ENCODE measurements at regions not wholly inside any gene's neighbourhood (a gene's known extent, or its start where the extent isn't known, plus 50 kb on each side); places are given as distances from the start of the nearest gene placed in this dataset.

GRCh38 chr4:128553686-128554515 is 255.6 kb upstream of the JADE1 start:
- Histone ChIP-seq H3K27ac (ENCODE audit: insufficient read depth, low read length, poor library complexity, severe bottlenecking) (no peak overlapping the region), H3K36me3 (ENCODE audit: control insufficient read depth, insufficient read depth, low read length) (no peaks in the 10 kb centered on the region), H3K9me3 (ENCODE audit: control insufficient read depth in 2 of 2, low read length in 2 of 2) (no peaks in the 10 kb centered on the region), H3K27me3 (ENCODE audit: control insufficient read depth, insufficient read depth, low read length) (peaks cover 7% of the 10 kb centered on the region), H3K4me3 (ENCODE audit: low read depth, low read length) (peak overlapping the region; percentile 79), H3K4me1 (ENCODE audit: control insufficient read depth, insufficient read depth, low read length, poor library complexity, severe bottlenecking) (peaks cover 12% of the 10 kb centered on the region)
- peak overlapping the region; percentile 82 to 95 (median 92) for H3K4me3 Mint-ChIP-seq
- H3K27ac Mint-ChIP-seq: peak overlapping the region in 2 of 3 donors; percentile 91 to 96
- H3K4me1 Mint-ChIP-seq: peaks cover 5 to 19% (median 14%) of the 10 kb centered on the region in 4 donors
- ATAC-seq (ENCODE audit: low read depth in 2 of 2) (no peak), DNase-seq (no peak)
- H3K9me3 Mint-ChIP-seq: no peaks in the 10 kb centered on the region
- no peaks in the 10 kb centered on the region for H3K36me3 Mint-ChIP-seq
- H3K27me3 Mint-ChIP-seq: peaks cover 46% of the 10 kb centered on the region

GRCh38 chr4:128552586-128552907 is 257.0 kb upstream of the JADE1 start:
- no peak overlapping the region for H3K27ac ChIP-seq (ENCODE audit: insufficient read depth, low read length, poor library complexity, severe bottlenecking)
- H3K27me3 Mint-ChIP-seq: peaks cover 46% of the 10 kb centered on the region
- H3K4me1 Mint-ChIP-seq: peaks cover 5 to 19% (median 14%) of the 10 kb centered on the region in 4 donors
- H3K4me3 ChIP-seq (ENCODE audit: low read depth, low read length): peak overlapping the region; percentile 79
- DNase-seq (no peak), ATAC-seq (ENCODE audit: low read depth in 2 of 2) (no peak)
- H3K9me3 ChIP-seq (ENCODE audit: control insufficient read depth in 2 of 2, low read length in 2 of 2): no peaks in the 10 kb centered on the region
- H3K27ac Mint-ChIP-seq: peak overlapping the region in 2 of 3 donors; percentile 91 to 96
- H3K36me3 Mint-ChIP-seq: no peaks in the 10 kb centered on the region
- H3K27me3 ChIP-seq (ENCODE audit: control insufficient read depth, insufficient read depth, low read length): peaks cover 7% of the 10 kb centered on the region
- H3K4me3 Mint-ChIP-seq: peak overlapping the region in 3 of 4 donors; percentile 90 to 95 (median 95)
- H3K36me3 ChIP-seq (ENCODE audit: control insufficient read depth, insufficient read depth, low read length): no peaks in the 10 kb centered on the region
- peaks cover 12% of the 10 kb centered on the region for H3K4me1 ChIP-seq (ENCODE audit: control insufficient read depth, insufficient read depth, low read length, poor library complexity, severe bottlenecking)
- H3K9me3 Mint-ChIP-seq: no peaks in the 10 kb centered on the region

DNA sequence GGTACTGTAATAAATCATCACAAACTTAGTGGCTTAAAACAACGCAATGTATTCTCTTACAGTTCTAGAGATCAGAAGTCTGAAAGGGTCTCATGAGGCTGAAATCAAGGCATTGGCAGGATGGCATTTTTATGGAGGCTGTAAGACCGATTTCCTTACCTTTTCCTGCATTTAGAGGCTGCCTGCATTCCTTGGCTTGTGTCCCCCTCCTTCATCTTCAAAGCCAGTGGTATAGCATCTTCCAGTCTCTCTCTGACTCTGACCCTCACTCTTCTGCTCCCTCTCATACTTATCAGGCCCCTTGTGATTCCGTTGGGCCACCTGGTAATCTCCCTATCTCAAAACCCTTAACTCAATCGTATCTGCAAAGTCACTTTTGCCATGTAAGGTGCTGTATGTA is 258.2 kb upstream of the JADE1 start:
- Mint-ChIP-seq H3K9me3 (no peaks in the 10 kb centered on the region), H3K4me3 (peak overlapping the region in 1 of 4 donors; percentile 2), H3K27ac (peak overlapping the region in 1 of 3 donors; percentile 90), H3K36me3 (no peaks in the 10 kb centered on the region), H3K27me3 (peaks cover 45% of the 10 kb centered on the region), H3K4me1 (peaks cover 5 to 19% (median 14%) of the 10 kb centered on the region in 4 donors)
- Histone ChIP-seq H3K27ac (ENCODE audit: insufficient read depth, low read length, poor library complexity, severe bottlenecking) (no peak overlapping the region), H3K27me3 (ENCODE audit: control insufficient read depth, insufficient read depth, low read length) (peaks cover 9% of the 10 kb centered on the region), H3K9me3 (ENCODE audit: control insufficient read depth in 2 of 2, low read length in 2 of 2) (no peaks in the 10 kb centered on the region), H3K4me3 (ENCODE audit: low read depth, low read length) (no peak overlapping the region), H3K4me1 (ENCODE audit: control insufficient read depth, insufficient read depth, low read length, poor library complexity, severe bottlenecking) (peaks cover 12% of the 10 kb centered on the region), H3K36me3 (ENCODE audit: control insufficient read depth, insufficient read depth, low read length) (no peaks in the 10 kb centered on the region)
- DNase-seq (no peak), ATAC-seq (ENCODE audit: low read depth in 2 of 2) (no peak)

GRCh38 chr4:128550060-128550459 is 259.4 kb upstream of the JADE1 start:
- Mint-ChIP-seq H3K36me3 (no peaks in the 10 kb centered on the region), H3K27ac (peak overlapping the region in 1 of 3 donors; percentile 15), H3K27me3 (peaks cover 37% of the 10 kb centered on the region), H3K4me3 (peak overlapping the region in 1 of 4 donors; percentile 75), H3K9me3 (no peaks in the 10 kb centered on the region), H3K4me1 (peaks cover 5 to 19% (median 14%) of the 10 kb centered on the region in 4 donors)
- DNase-seq (no peak), ATAC-seq (ENCODE audit: low read depth in 2 of 2) (no peak)
- no peak overlapping the region for H3K27ac ChIP-seq (ENCODE audit: insufficient read depth, low read length, poor library complexity, severe bottlenecking)
- H3K9me3 ChIP-seq (ENCODE audit: control insufficient read depth in 2 of 2, low read length in 2 of 2): no peaks in the 10 kb centered on the region
- peaks cover 12% of the 10 kb centered on the region for H3K4me1 ChIP-seq (ENCODE audit: control insufficient read depth, insufficient read depth, low read length, poor library complexity, severe bottlenecking)
- no peaks in the 10 kb centered on the region for H3K36me3 ChIP-seq (ENCODE audit: control insufficient read depth, insufficient read depth, low read length)
- peaks cover 9% of the 10 kb centered on the region for H3K27me3 ChIP-seq (ENCODE audit: control insufficient read depth, insufficient read depth, low read length)
- no peak overlapping the region for H3K4me3 ChIP-seq (ENCODE audit: low read depth, low read length)

- H3K36me3 ChIP-seq (ENCODE audit: control insufficient read depth, insufficient read depth, low read length): no peaks in the 10 kb centered on the region
- Mint-ChIP-seq H3K4me3 (no peak overlapping the region), H3K4me1 (peaks cover 5 to 19% (median 14%) of the 10 kb centered on the region in 4 donors), H3K36me3 (no peaks in the 10 kb centered on the region), H3K27ac (no peak overlapping the region), H3K27me3 (peaks cover 40% of the 10 kb centered on the region), H3K9me3 (no peaks in the 10 kb centered on the region)
- no peaks in the 10 kb centered on the region for H3K9me3 ChIP-seq (ENCODE audit: control insufficient read depth in 2 of 2, low read length in 2 of 2)
- H3K4me1 ChIP-seq (ENCODE audit: control insufficient read depth, insufficient read depth, low read length, poor library complexity, severe bottlenecking): peaks cover 12% of the 10 kb centered on the region
- peaks cover 9% of the 10 kb centered on the region for H3K27me3 ChIP-seq (ENCODE audit: control insufficient read depth, insufficient read depth, low read length)
- H3K4me3 ChIP-seq (ENCODE audit: low read depth, low read length): no peak overlapping the region
- no peak for DNase-seq
- H3K27ac ChIP-seq (ENCODE audit: insufficient read depth, low read length, poor library complexity, severe bottlenecking): no peak overlapping the region
- no peak for ATAC-seq (ENCODE audit: low read depth in 2 of 2)
Observed at GRCh38 chr4:128549636-128550035, 259.9 kb upstream of the JADE1 start.

GRCh38 chr4:128548381-128548780 is 260.8 kb upstream of the PGRMC2 start:
- no peak for ATAC-seq (ENCODE audit: low read depth in 2 of 2)
- Histone ChIP-seq H3K36me3 (ENCODE audit: control insufficient read depth, insufficient read depth, low read length) (no peaks in the 10 kb centered on the region), H3K27me3 (ENCODE audit: control insufficient read depth, insufficient read depth, low read length) (peaks cover 9% of the 10 kb centered on the region), H3K4me1 (ENCODE audit: control insufficient read depth, insufficient read depth, low read length, poor library complexity, severe bottlenecking) (peaks cover 6% of the 10 kb centered on the region), H3K9me3 (ENCODE audit: control insufficient read depth in 2 of 2, low read length in 2 of 2) (no peaks in the 10 kb centered on the region), H3K4me3 (ENCODE audit: low read depth, low read length) (no peak overlapping the region), H3K27ac (ENCODE audit: insufficient read depth, low read length, poor library complexity, severe bottlenecking) (no peak overlapping the region)
- H3K4me3 Mint-ChIP-seq: no peak overlapping the region
- H3K36me3 Mint-ChIP-seq: no peaks in the 10 kb centered on the region
- peaks cover 34% of the 10 kb centered on the region for H3K27me3 Mint-ChIP-seq
- no peaks in the 10 kb centered on the region for H3K9me3 Mint-ChIP-seq
- H3K4me1 Mint-ChIP-seq: peaks cover 0 to 10% (median 8%) of the 10 kb centered on the region in 4 donors
- no peak for DNase-seq
- H3K27ac Mint-ChIP-seq: no peak overlapping the region

DNA sequence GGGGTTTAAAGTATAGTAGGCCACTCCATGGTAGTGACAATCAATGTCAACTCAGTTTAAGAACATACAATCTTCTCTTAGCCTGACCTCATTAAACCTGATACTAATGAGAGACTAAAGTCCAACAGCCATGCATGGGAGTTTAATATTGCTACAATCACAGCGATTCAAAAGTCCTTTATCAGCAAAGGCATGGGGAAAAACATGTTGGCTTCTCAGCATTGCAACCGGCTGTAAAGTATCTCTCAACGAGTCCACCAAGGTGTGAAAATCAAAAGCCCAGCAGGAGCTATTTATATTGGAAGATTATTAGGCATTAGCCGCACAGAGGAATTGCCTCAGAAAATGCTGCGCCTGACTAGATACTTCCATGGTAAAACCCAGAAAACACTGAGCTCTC is 256.7 kb upstream of the PGRMC2 start:
- Histone ChIP-seq H3K4me1 (ENCODE audit: control insufficient read depth, insufficient read depth, low read length, poor library complexity, severe bottlenecking) (no peaks in the 10 kb centered on the region), H3K36me3 (ENCODE audit: control insufficient read depth, insufficient read depth, low read length) (no peaks in the 10 kb centered on the region), H3K4me3 (ENCODE audit: low read depth, low read length) (no peak overlapping the region), H3K9me3 (ENCODE audit: control insufficient read depth in 2 of 2, low read length in 2 of 2) (no peaks in the 10 kb centered on the region), H3K27me3 (ENCODE audit: control insufficient read depth, insufficient read depth, low read length) (peaks cover 3% of the 10 kb centered on the region), H3K27ac (ENCODE audit: insufficient read depth, low read length, poor library complexity, severe bottlenecking) (no peak overlapping the region)
- Mint-ChIP-seq H3K27me3 (peaks cover 21% of the 10 kb centered on the region), H3K4me1 (no peaks in the 10 kb centered on the region), H3K9me3 (peaks cover 0 to 3% (median 0%) of the 10 kb centered on the region in 7 donors), H3K4me3 (no peak overlapping the region), H3K27ac (no peak overlapping the region), H3K36me3 (no peaks in the 10 kb centered on the region)
- ATAC-seq (ENCODE audit: low read depth in 2 of 2) (no peak), DNase-seq (no peak)

- H3K36me3 ChIP-seq (ENCODE audit: control insufficient read depth, insufficient read depth, low read length): no peaks in the 10 kb centered on the region
- no peak for DNase-seq
- H3K27me3 ChIP-seq (ENCODE audit: control insufficient read depth, insufficient read depth, low read length): peaks cover 3% of the 10 kb centered on the region
- H3K9me3 Mint-ChIP-seq: peaks cover 0 to 3% (median 0%) of the 10 kb centered on the region in 7 donors
- ATAC-seq (ENCODE audit: low read depth in 2 of 2): no peak
- H3K36me3 Mint-ChIP-seq: no peaks in the 10 kb centered on the region
- no peak overlapping the region for H3K27ac Mint-ChIP-seq
- no peaks in the 10 kb centered on the region for H3K9me3 ChIP-seq (ENCODE audit: control insufficient read depth in 2 of 2, low read length in 2 of 2)
- peaks cover 19% of the 10 kb centered on the region for H3K27me3 Mint-ChIP-seq
- H3K4me3 ChIP-seq (ENCODE audit: low read depth, low read length): no peak overlapping the region
- no peak overlapping the region for H3K4me3 Mint-ChIP-seq
- no peaks in the 10 kb centered on the region for H3K4me1 Mint-ChIP-seq
- no peaks in the 10 kb centered on the region for H3K4me1 ChIP-seq (ENCODE audit: control insufficient read depth, insufficient read depth, low read length, poor library complexity, severe bottlenecking)
- H3K27ac ChIP-seq (ENCODE audit: insufficient read depth, low read length, poor library complexity, severe bottlenecking): no peak overlapping the region
Observed at GRCh38 chr4:128543696-128544095, 256.1 kb upstream of the PGRMC2 start.

All from CD4-positive, CD25-positive, alpha-beta regulatory T cell (primary cell).